ENCODE measurements at regions not wholly inside any gene's neighbourhood (a gene's known extent, or its start where the extent isn't known, plus 50 kb on each side); places are given as distances from the start of the nearest gene placed in this dataset.

- H3K4me3 ChIP-seq (ENCODE audit: low read depth, low read length, poor library complexity, severe bottlenecking): no peak overlapping the region
- no peaks in the 10 kb centered on the region for H3K27me3 ChIP-seq (ENCODE audit: insufficient read depth, low read length)
- no peak overlapping the region for H3K9ac ChIP-seq (ENCODE audit: low read length)
- H3K9me3 ChIP-seq (ENCODE audit: low read length): no peaks in the 10 kb centered on the region
- no peak overlapping the region for H3K27ac ChIP-seq (ENCODE audit: low read depth, low read length, poor library complexity, severe bottlenecking)
- no peaks in the 10 kb centered on the region for H3K9me2 ChIP-seq (ENCODE audit: low read depth, low read length)
- no peak overlapping the region for H3K4me2 ChIP-seq (ENCODE audit: low read length)
- TF ChIP-seq EZH2 (IDR thresholded peaks at IDR 0.05; ENCODE audit: borderline replicate concordance, low read length): no peak
- TF ChIP-seq, protein P1, sequence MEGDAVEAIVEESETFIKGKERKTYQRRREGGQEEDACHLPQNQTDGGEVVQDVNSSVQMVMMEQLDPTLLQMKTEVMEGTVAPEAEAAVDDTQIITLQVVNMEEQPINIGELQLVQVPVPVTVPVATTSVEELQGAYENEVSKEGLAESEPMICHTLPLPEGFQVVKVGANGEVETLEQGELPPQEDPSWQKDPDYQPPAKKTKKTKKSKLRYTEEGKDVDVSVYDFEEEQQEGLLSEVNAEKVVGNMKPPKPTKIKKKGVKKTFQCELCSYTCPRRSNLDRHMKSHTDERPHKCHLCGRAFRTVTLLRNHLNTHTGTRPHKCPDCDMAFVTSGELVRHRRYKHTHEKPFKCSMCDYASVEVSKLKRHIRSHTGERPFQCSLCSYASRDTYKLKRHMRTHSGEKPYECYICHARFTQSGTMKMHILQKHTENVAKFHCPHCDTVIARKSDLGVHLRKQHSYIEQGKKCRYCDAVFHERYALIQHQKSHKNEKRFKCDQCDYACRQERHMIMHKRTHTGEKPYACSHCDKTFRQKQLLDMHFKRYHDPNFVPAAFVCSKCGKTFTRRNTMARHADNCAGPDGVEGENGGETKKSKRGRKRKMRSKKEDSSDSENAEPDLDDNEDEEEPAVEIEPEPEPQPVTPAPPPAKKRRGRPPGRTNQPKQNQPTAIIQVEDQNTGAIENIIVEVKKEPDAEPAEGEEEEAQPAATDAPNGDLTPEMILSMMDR (IDR thresholded peaks at IDR 0.05; ENCODE audit: low read length): no peak
- no peaks in the 10 kb centered on the region for H3F3A ChIP-seq (ENCODE audit: insufficient read depth, low read length)
- H2AFZ ChIP-seq (ENCODE audit: low read length): no peak overlapping the region
- H4K20me1 ChIP-seq (ENCODE audit: insufficient read depth, low read length): no peaks in the 10 kb centered on the region
- H3K36me3 ChIP-seq (ENCODE audit: insufficient read depth, low read length): no peaks in the 10 kb centered on the region
- H3K4me1 ChIP-seq (ENCODE audit: insufficient read depth, low read length, severe bottlenecking): no peaks in the 10 kb centered on the region
- no peaks in the 10 kb centered on the region for H3K79me2 ChIP-seq (ENCODE audit: insufficient read depth, low read length)
Observed at GRCh38 chr10:93219347-93219746, 145.7 kb downstream of the CYP26A1 start.

- H3K9me2 ChIP-seq (ENCODE audit: low read depth, low read length): no peaks in the 10 kb centered on the region
- H3K36me3 ChIP-seq (ENCODE audit: insufficient read depth, low read length): no peaks in the 10 kb centered on the region
- no peaks in the 10 kb centered on the region for H3F3A ChIP-seq (ENCODE audit: insufficient read depth, low read length)
- H3K79me2 ChIP-seq (ENCODE audit: insufficient read depth, low read length): no peaks in the 10 kb centered on the region
- no peak overlapping the region for H3K4me2 ChIP-seq (ENCODE audit: low read length)
- no peaks in the 10 kb centered on the region for H3K4me1 ChIP-seq (ENCODE audit: insufficient read depth, low read length, severe bottlenecking)
- no peak overlapping the region for H3K4me3 ChIP-seq (ENCODE audit: low read depth, low read length, poor library complexity, severe bottlenecking)
- no peaks in the 10 kb centered on the region for H3K27me3 ChIP-seq (ENCODE audit: insufficient read depth, low read length)
- H2AFZ ChIP-seq (ENCODE audit: low read length): no peak overlapping the region
- H4K20me1 ChIP-seq (ENCODE audit: insufficient read depth, low read length): no peaks in the 10 kb centered on the region
- no peak overlapping the region for H3K9ac ChIP-seq (ENCODE audit: low read length)
- H3K27ac ChIP-seq (ENCODE audit: low read depth, low read length, poor library complexity, severe bottlenecking): no peak overlapping the region
- TF ChIP-seq, protein P1 (IDR thresholded peaks at IDR 0.05; ENCODE audit: low read length): no peak
- no peak for TF ChIP-seq EZH2 (IDR thresholded peaks at IDR 0.05; ENCODE audit: borderline replicate concordance, low read length)
- no peaks in the 10 kb centered on the region for H3K9me3 ChIP-seq (ENCODE audit: low read length)
Observed at GRCh38 chr10:93220296-93221170, 146.8 kb downstream of the CYP26A1 start.

DNA sequence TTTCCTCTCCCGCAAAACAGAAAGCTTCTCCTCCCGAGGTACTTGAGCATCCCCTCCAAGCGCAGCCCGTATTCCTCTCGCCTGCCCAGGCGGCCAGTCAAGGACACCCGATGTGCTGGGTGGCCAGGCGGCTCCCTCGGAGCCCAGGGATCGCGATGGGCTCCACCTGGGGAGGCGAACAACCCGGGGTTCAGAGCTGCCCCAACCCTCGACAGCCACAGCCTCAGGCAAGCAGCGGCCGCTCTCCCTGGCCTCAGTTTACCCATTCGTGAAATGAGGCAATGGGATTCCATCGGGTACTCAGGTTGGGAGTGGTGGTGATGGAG, 147.4 kb downstream of the CYP26A1 start:
- no peak overlapping the region for H2AFZ ChIP-seq (ENCODE audit: low read length)

More for the DNA sequence above, 147.4 kb downstream of the CYP26A1 start:
- no peaks in the 10 kb centered on the region for H3K9me3 ChIP-seq (ENCODE audit: low read length)
- H3K79me2 ChIP-seq (ENCODE audit: insufficient read depth, low read length): no peaks in the 10 kb centered on the region
- TF ChIP-seq EZH2 (IDR thresholded peaks at IDR 0.05; ENCODE audit: borderline replicate concordance, low read length): no peak
- TF ChIP-seq, protein P1 (IDR thresholded peaks at IDR 0.05; ENCODE audit: low read length): no peak
- no peaks in the 10 kb centered on the region for H3K4me1 ChIP-seq (ENCODE audit: insufficient read depth, low read length, severe bottlenecking)
- no peaks in the 10 kb centered on the region for H3K27me3 ChIP-seq (ENCODE audit: insufficient read depth, low read length)
- H3K4me2 ChIP-seq (ENCODE audit: low read length): no peak overlapping the region
- H3K36me3 ChIP-seq (ENCODE audit: insufficient read depth, low read length): no peaks in the 10 kb centered on the region
- no peak overlapping the region for H3K4me3 ChIP-seq (ENCODE audit: low read depth, low read length, poor library complexity, severe bottlenecking)
- H3F3A ChIP-seq (ENCODE audit: insufficient read depth, low read length): no peaks in the 10 kb centered on the region
- no peaks in the 10 kb centered on the region for H3K9me2 ChIP-seq (ENCODE audit: low read depth, low read length)
- H4K20me1 ChIP-seq (ENCODE audit: insufficient read depth, low read length): no peaks in the 10 kb centered on the region
- H3K27ac ChIP-seq (ENCODE audit: low read depth, low read length, poor library complexity, severe bottlenecking): no peak overlapping the region
- no peak overlapping the region for H3K9ac ChIP-seq (ENCODE audit: low read length)

All from OCI-LY1 (cell line).